Psoas muscle (tissue), 7 donors: ENCODE measurements at regions not wholly inside any gene's neighbourhood (a gene's known extent, or its start where the extent isn't known, plus 50 kb on each side); places are given as distances from the start of the nearest gene placed in this dataset.

Source experiments
- ATAC-seq, 4 donors: fragments of 200-7000 bp; cut with Tn5 transposase; one replicate each; pipeline ENCODE4 v1.9.1; 2020; ENCODE audit warnings: moderate library complexity in 3 of 4, mild to moderate bottlenecking in 2 of 4
- DNase-seq, 2 donors: peaks; one replicate each; pipeline ENCODE4 v3.0.0-alpha.2; 2020
- H3K27ac ChIP-seq: fragments of 200-600 bp; one replicate; pipeline ENCODE4 v1.8.0; 2022
- H3K27me3 ChIP-seq, 3 donors: fragments of 200-600 bp in 1 of 3; one replicate each; pipeline versions ENCODE4 v1.6.1 to v1.8.0; 2013 to 2022; ENCODE audit warnings: low read length in 2 of 3, mild to moderate bottlenecking in 2 of 3, moderate library complexity in 1 of 3; ENCODE audit not compliant: insufficient read depth in 3 of 3
- H3K36me3 ChIP-seq, 2 donors: fragments of 200-600 bp in 1 of 2; one replicate each; pipeline versions ENCODE4 v1.6.1 to v1.8.0; 2013 to 2022; ENCODE audit warnings: low read depth in 1 of 2, mild to moderate bottlenecking in 1 of 2, moderate library complexity in 1 of 2; ENCODE audit not compliant: insufficient read depth in 1 of 2
- H3K4me1 ChIP-seq: fragments of 200-600 bp; one replicate; pipeline ENCODE4 v1.8.0; 2022
- H3K4me3 ChIP-seq: fragments of 200-600 bp; one replicate; pipeline ENCODE4 v1.8.0; 2022; ENCODE audit warnings: mild to moderate bottlenecking
- H3K9me3 ChIP-seq: fragments of 200-600 bp; one replicate; pipeline ENCODE4 v1.8.0; 2022
- CTCF ChIP-seq: fragments of 200-600 bp; IDR thresholded peaks from one replicate; pipeline ENCODE4 v1.8.0; 2022; ENCODE audit warnings: antibody characterized with exemption
- WGBS, 3 donors: extraction: QIAGEN DNeasy Blood & Tissue Kit; methylation state at CpG; one replicate each; pipeline versions ENCODE4 v1.1.6 to v1.1.7; 2013; 5-methylcytosine and 5-hydroxymethylcytosine counted together
- intact Hi-C, 2 donors: fragments of 100-400 bp; cut with DNase I; formaldehyde crosslinking; loops; one replicate each; pipeline versions ENCODE4 v1.11.0 to v1.14.2; 2022
- donor health status: healthy with polysubstance abuse.
- donor health status: DM: no; HTN: no; CAD: no; lungs with moderate emphysema.
- donor health status: Bipolar disorder and iron deficiency.
- donor health status: healthy.
- donor health status: DM: yes; HTN: yes; CAD: no.
- donor health status: DM: no; HTN: no; CAD: no.
- donor health status: DM: yes; HTN: yes; CAD: no.

GRCh38 chr16:9270941-9271340 lies 179.5 kb downstream of the HAPSTR1 start:
- Histone ChIP-seq H3K27me3 (peaks cover 0 to 5% (median 0%) of the 10 kb centered on the region in 3 donors), H3K36me3 (no peaks in the 10 kb centered on the region), H3K9me3 (peaks cover 1% of the 10 kb centered on the region), H3K4me3 (no peak overlapping the region), H3K27ac (no peak overlapping the region), H3K4me1 (no peaks in the 10 kb centered on the region)
- 89 to 100% (median 100%) methylated on average over 1 of the region's 1 CpG for WGBS, 3 donors
- intact Hi-C loops: no loop called here
- ATAC-seq (no peak), DNase-seq (no peak)
- no peak for TF ChIP-seq CTCF

GRCh38 chr16:9271841-9272240 lies 180.4 kb downstream of the HAPSTR1 start:
- Histone ChIP-seq H3K9me3 (no peaks in the 10 kb centered on the region), H3K36me3 (no peaks in the 10 kb centered on the region), H3K27ac (no peak overlapping the region), H3K27me3 (peaks cover 0 to 5% (median 0%) of the 10 kb centered on the region in 3 donors), H3K4me3 (no peak overlapping the region), H3K4me1 (no peaks in the 10 kb centered on the region)
- DNase-seq (no peak), ATAC-seq (no peak)
- WGBS, 3 donors: 61 to 71% (median 61%) methylated on average over 3 of the region's 3 CpGs
- intact Hi-C loops: no loop called here
- no peak for TF ChIP-seq CTCF

GRCh38 chr16:9275377-9275776 lies 183.9 kb downstream of the HAPSTR1 start:
- 70 to 72% (median 71%) methylated on average over 7 of the region's 7 CpGs for WGBS, 3 donors
- no peak for TF ChIP-seq CTCF
- intact Hi-C loops: no loop called here
- ATAC-seq: no peak
- no peaks in the 10 kb centered on the region for H3K36me3 ChIP-seq
- no peaks in the 10 kb centered on the region for H3K27me3 ChIP-seq
- no peak overlapping the region for H3K4me3 ChIP-seq
- no peak for DNase-seq
- no peak overlapping the region for H3K27ac ChIP-seq
- H3K9me3 ChIP-seq: no peaks in the 10 kb centered on the region
- H3K4me1 ChIP-seq: no peaks in the 10 kb centered on the region

- H3K4me3 ChIP-seq: no peak overlapping the region
- ATAC-seq: no peak
- no peaks in the 10 kb centered on the region for H3K9me3 ChIP-seq
- DNase-seq: no peak
- intact Hi-C loops: no loop called here
- H3K4me1 ChIP-seq: no peaks in the 10 kb centered on the region
- 72 to 78% (median 76%) methylated on average over 4 of the region's 4 CpGs for WGBS, 3 donors
- no peak overlapping the region for H3K27ac ChIP-seq
- TF ChIP-seq CTCF: no peak
- H3K27me3 ChIP-seq: no peaks in the 10 kb centered on the region
- H3K36me3 ChIP-seq: no peaks in the 10 kb centered on the region
Measured at GRCh38 chr16:9275816-9276354, 184.4 kb downstream of the HAPSTR1 start.
